ENCODE measurements at regions not wholly inside any gene's neighbourhood (a gene's known extent, or its start where the extent isn't known, plus 50 kb on each side); places are given as distances from the start of the nearest gene placed in this dataset.

DNA sequence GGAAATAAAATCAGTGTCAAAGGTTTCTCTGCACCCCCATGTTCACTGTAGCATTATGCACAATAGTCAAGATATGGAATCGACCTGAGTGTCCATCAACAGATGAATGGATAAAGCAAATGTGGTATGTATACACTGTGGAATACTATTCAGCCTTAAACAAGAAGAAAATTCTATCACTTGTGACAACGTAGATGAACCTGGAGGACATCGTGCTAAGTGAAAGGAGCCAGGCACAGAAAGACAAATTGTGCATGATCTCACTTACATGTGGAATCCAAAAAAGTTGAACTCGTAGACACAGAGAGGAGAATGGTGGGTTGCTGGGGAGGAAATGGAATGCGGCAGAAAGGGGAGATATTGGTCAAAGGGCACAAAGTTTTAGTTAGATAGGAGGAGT is 136.3 kb upstream of the ESR1 start:
- no peaks in the 10 kb centered on the region for H3K36me3 Mint-ChIP-seq (ENCODE audit: low read depth)
- peaks cover 5% of the 10 kb centered on the region for H3K4me1 Mint-ChIP-seq

DNA sequence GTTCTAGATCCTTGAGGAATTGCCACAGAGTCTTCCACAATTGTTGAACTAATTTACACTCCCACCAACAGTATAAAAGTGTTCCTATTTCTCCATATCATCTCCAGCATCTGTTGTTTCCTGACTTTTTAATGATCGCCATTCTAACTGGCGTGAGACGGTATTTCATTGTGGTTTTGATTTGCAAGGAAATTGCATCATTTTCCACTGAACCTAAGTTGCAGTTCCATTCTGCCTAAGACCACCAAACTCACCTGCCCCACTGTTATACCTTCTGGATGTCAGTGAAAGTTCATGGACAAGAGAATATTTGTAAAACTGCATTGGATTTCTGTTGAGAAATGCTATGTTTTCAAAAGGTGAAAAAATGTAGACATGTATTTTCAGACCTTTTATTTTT is 132.9 kb upstream of the ESR1 start:
- Mint-ChIP-seq H3K9me3 (no peaks in the 10 kb centered on the region), H3K27ac (no peak overlapping the region), H3K4me1 (peaks cover 5% of the 10 kb centered on the region), H3K4me3 (no peak overlapping the region), H3K27me3 (peaks cover 3% of the 10 kb centered on the region), H3K36me3 (ENCODE audit: low read depth) (no peaks in the 10 kb centered on the region)
- no peak for ATAC-seq (replicated peaks)

More for the DNA sequence above, 136.3 kb upstream of the ESR1 start:
- Mint-ChIP-seq H3K27ac (no peak overlapping the region), H3K9me3 (no peaks in the 10 kb centered on the region), H3K4me3 (no peak overlapping the region), H3K27me3 (peaks cover 18% of the 10 kb centered on the region)
- no peak for ATAC-seq (replicated peaks)

DNA sequence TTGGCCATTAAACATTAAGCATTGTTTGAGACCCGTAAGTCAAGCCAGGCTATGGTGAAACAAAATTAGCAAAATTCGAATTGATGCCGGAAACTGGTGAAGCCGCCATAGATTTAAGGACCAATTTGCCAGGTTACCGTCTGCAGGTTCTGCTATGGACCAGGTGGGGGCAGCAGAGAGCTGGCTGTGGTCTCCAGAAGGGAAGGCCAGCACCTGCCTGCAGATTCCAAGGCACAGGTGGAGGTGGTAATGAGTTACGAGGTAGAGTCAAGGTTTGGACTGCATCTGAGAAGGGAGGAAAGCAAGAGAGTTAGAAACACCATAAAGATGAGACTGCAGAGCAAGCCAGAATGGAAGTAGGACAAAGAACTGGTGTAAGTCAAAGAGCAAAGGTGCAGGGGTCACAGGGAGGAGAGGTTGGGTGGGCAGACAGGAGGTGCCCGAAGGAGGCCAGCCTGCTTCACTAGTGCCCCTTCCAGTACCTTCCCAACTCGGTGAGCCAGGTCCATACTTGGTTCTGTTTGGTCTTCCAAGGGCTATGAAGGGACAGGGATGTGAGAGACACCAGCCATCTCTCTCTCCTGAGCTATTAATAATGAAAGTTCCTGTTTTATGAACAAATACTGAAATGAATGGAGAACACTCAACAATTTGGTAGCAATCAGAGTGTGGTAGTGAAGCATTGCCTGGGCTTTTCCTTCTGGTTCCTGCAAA is 131.6 kb upstream of the ESR1 start:
- no peak overlapping the region for H3K27ac Mint-ChIP-seq
- no peak overlapping the region for H3K4me3 Mint-ChIP-seq
- ATAC-seq (replicated peaks), result peak; percentile 68
- peaks cover 3% of the 10 kb centered on the region for H3K27me3 Mint-ChIP-seq
- H3K4me1 Mint-ChIP-seq, result peaks cover 5% of the 10 kb centered on the region
- no peaks in the 10 kb centered on the region for H3K36me3 Mint-ChIP-seq (ENCODE audit: low read depth)
- H3K9me3 Mint-ChIP-seq, result no peaks in the 10 kb centered on the region

DNA sequence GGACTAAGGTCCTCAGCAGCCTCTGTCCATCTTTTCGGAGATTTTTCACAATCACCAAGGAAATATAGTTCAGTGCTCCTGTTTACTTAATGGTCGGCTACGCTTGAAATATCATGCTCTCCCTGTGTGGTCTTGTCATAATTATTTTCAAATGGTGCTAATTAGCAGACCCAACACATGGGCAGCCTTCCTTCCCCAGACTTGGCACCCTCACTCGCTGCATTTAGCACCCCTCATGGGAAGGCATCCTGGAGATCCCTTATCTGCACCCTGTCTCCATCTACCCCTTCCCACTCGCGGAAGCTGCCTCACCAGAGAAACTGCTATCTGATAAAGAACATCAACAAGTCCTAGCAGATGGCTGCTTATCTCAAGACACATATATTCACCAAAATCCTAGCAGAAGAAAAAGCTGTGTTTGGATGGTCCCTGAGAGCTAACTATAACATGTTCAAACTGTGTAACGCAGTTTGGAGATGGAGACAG is 131.0 kb upstream of the ESR1 start:
- Mint-ChIP-seq H3K4me3 (no peak overlapping the region), H3K9me3 (no peaks in the 10 kb centered on the region), H3K27ac (no peak overlapping the region), H3K27me3 (no peaks in the 10 kb centered on the region), H3K4me1 (peaks cover 5% of the 10 kb centered on the region), H3K36me3 (ENCODE audit: low read depth) (no peaks in the 10 kb centered on the region)
- no peak for ATAC-seq (replicated peaks)

DNA sequence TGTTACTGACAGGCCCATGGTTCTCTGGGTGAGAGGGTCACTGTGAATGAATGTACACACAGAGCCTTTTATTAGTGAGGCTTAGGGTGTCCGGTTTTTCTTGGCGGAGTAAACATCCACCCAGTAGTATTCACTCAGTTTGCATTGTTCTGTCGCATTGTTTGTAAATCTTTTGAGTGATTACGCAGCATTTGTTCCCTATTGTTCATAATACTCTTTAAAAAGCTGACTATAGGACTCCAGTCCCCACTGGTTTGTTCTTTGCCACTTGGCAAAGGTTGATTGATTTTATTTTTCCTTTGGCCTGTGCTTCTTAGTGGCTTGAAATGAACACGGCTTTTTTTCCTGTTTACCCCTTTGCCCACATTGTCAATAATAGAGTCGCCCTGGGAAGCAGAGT is 130.1 kb upstream of the ESR1 start:
- H3K9me3 Mint-ChIP-seq, result no peaks in the 10 kb centered on the region
- no peaks in the 10 kb centered on the region for H3K36me3 Mint-ChIP-seq (ENCODE audit: low read depth)
- peaks cover 5% of the 10 kb centered on the region for H3K4me1 Mint-ChIP-seq
- ATAC-seq (replicated peaks), result no peak
- no peak overlapping the region for H3K27ac Mint-ChIP-seq
- no peaks in the 10 kb centered on the region for H3K27me3 Mint-ChIP-seq
- no peak overlapping the region for H3K4me3 Mint-ChIP-seq

DNA sequence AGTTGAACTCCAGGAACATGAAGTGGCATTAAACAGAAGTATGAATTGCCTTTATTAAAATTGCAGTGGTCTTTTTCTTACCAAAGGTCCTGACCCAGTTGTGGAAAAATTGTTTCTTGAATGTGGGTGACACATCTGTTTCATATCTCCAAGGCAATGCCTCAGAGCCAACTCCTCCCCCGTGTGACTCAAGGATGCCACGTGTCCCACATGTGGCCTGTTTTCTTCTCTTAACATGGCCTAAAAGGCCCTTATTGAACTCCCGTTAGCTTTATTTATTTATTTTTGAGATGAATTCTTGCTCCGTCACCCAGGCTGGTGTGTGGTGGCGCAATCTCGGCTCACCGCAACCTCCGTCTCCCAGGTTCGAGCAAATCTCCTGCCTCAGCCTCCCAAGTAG is 128.4 kb upstream of the ESR1 start:
- no peak overlapping the region for H3K4me3 Mint-ChIP-seq
- peak; percentile 81 for ATAC-seq (replicated peaks)
- no peak overlapping the region for H3K27ac Mint-ChIP-seq
- H3K4me1 Mint-ChIP-seq, result peaks cover 5% of the 10 kb centered on the region
- H3K9me3 Mint-ChIP-seq, result no peaks in the 10 kb centered on the region
- no peaks in the 10 kb centered on the region for H3K36me3 Mint-ChIP-seq (ENCODE audit: low read depth)
- H3K27me3 Mint-ChIP-seq, result peaks cover 6% of the 10 kb centered on the region

DNA sequence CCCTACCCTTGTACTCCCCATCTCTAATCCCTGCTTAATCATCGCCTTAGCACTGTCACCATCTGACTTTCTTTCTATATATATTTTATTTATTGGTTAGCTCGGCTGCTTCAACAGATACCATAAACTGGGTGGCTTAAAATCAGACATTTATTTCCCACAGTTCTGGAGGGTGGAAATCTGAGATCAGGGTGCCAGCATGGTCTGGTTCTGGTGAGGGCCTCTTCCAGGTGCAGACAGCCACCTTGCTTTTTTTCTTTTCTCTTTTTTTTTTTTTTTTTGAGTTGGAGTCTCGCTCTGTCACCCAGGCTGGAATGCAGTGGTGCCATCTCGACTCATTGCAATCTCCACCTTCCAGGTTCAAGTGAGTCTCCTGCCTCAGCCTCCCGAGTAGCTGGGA is 127.5 kb upstream of the ESR1 start:
- Mint-ChIP-seq H3K27ac (no peak overlapping the region), H3K9me3 (no peaks in the 10 kb centered on the region), H3K4me1 (peaks cover 5% of the 10 kb centered on the region), H3K4me3 (no peak overlapping the region), H3K27me3 (peaks cover 7% of the 10 kb centered on the region), H3K36me3 (ENCODE audit: low read depth) (no peaks in the 10 kb centered on the region)
- ATAC-seq (replicated peaks), result no peak

DNA sequence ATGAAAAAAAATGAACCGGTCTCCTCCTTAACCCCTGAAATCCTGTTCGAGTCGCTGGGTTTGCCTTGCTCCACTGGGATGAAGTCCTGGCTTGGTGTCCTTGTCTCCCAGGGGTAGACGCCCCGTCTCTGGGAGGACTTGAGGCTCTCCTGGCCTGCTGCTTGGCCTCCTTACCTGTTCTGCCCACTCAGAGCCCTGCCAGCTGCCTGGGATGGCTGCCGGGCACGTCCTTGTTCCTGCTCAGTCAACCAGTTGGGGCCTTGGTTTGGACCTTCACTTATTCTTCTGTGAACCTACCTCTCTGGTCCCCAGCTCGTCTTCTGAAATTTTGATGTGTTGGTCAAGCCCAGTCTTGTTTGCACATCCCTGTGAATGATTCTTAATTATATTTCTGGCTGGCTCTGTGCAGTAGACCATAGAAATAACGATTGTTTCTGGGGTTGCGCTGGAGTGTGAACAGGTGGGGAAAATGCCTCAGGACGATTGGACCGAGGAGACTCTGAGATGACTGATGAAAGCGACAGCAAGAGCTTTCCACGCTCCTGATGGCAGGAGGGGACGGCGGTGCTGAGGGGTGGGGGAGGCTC is 126.5 kb upstream of the ESR1 start:
- no peaks in the 10 kb centered on the region for H3K36me3 Mint-ChIP-seq (ENCODE audit: low read depth)
- no peaks in the 10 kb centered on the region for H3K9me3 Mint-ChIP-seq
- no peak overlapping the region for H3K4me3 Mint-ChIP-seq
- no peak overlapping the region for H3K27ac Mint-ChIP-seq
- no peak for ATAC-seq (replicated peaks)
- H3K4me1 Mint-ChIP-seq, result peaks cover under 1% of the 10 kb centered on the region
- H3K27me3 Mint-ChIP-seq, result peaks cover 7% of the 10 kb centered on the region

DNA sequence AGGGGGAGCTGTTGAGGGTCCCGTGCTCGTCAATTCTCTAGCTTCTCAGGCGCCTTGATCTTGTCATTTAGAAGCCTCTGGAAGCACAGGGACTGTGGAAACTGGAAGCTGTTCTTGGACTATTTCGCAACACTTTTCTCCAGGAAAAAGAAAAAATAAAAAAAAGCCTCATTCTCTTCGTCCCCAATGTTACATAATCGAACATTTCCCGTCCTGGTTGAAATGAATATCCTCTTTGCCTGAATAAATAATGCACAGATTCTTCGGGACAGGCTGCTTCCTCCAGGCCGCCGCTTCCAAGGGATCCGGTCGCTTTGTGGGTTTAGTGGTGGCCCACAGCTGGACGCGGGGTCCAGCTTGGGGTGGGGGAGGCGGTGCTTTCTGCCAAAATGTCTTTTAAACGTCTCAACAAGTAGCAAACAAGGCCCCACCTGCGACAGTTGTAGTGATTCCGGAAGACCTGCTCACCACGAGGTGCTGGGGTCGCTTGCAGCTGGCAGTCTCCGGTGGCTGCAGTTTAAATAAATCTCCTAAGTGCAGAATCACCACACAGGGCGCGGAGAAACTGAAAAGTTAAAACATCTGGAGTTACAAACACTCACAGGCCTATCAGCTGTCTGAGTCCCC is 125.9 kb upstream of the ESR1 start:
- Mint-ChIP-seq H3K27me3 (peaks cover 7% of the 10 kb centered on the region), H3K4me1 (no peaks in the 10 kb centered on the region), H3K36me3 (ENCODE audit: low read depth) (no peaks in the 10 kb centered on the region), H3K27ac (no peak overlapping the region), H3K4me3 (no peak overlapping the region), H3K9me3 (no peaks in the 10 kb centered on the region)
- ATAC-seq (replicated peaks), result no peak

DNA sequence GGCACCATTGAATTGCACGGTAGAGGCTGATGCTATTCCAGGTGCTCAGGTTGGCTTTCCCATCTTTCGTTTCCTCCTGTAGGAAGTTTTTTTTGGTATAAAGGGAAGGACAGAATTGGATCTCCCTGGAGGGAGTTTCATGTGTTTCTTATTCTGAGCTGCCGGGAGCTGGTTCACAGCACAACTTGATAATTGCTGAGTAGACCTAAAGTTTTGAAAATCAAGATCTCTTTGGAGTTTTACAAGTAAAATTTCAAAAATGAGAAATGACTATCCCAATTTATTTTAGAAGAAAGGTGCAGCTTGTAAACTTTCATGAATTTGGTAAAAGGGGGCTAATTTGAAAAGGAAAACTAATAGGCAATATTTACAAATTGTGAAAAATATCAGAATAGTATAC is 125.2 kb upstream of the ESR1 start:
- ATAC-seq (replicated peaks), result no peak
- H3K9me3 Mint-ChIP-seq, result no peaks in the 10 kb centered on the region
- peaks cover 11% of the 10 kb centered on the region for H3K27me3 Mint-ChIP-seq
- no peaks in the 10 kb centered on the region for H3K36me3 Mint-ChIP-seq (ENCODE audit: low read depth)
- H3K4me1 Mint-ChIP-seq, result no peaks in the 10 kb centered on the region
- H3K27ac Mint-ChIP-seq, result no peak overlapping the region
- H3K4me3 Mint-ChIP-seq, result no peak overlapping the region

DNA sequence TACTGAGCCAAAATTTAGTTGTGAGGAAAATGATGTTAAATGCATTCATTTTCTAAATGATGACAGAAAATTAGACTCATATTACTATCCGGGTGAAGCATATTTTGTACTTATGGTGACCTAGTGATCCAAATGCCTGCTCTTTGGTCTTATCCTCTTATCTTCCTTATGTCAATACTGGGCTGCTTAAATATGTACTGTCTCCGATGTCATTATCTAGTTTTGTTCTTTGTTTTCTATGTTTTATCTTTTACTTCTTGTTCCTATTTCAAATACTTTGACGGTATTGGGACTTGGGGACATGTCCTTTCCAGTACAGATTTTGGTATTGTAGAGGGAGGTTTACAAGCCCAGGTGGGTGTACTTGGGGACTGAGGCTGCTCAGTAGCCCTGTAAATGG is 124.6 kb upstream of the ESR1 start:
- H3K4me3 Mint-ChIP-seq, result no peak overlapping the region
- peaks cover 11% of the 10 kb centered on the region for H3K27me3 Mint-ChIP-seq
- H3K36me3 Mint-ChIP-seq (ENCODE audit: low read depth), result no peaks in the 10 kb centered on the region
- ATAC-seq (replicated peaks), result no peak
- H3K9me3 Mint-ChIP-seq, result no peaks in the 10 kb centered on the region
- no peaks in the 10 kb centered on the region for H3K4me1 Mint-ChIP-seq
- H3K27ac Mint-ChIP-seq, result no peak overlapping the region

DNA sequence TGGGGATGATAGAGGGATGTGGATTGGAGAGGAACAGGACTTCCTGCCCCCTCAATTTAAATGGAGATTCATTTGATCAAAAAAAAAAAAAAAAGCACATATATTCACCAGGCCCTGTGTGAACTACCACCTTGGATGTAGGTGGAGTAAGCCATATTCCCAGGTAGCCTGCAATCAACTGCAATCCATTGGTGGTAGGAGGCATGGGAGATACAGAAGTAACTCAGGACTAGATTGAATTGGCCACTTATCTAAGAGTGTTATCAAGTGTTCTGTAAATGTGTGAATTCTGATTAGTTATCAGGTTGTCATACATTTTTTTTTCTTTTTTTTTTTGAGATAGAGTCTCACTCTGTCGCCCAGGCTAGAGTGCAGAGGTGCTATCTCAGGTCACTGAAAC is 124.1 kb upstream of the ESR1 start:
- Mint-ChIP-seq H3K4me1 (no peaks in the 10 kb centered on the region), H3K4me3 (no peak overlapping the region), H3K36me3 (ENCODE audit: low read depth) (no peaks in the 10 kb centered on the region), H3K27me3 (peaks cover 11% of the 10 kb centered on the region), H3K27ac (no peak overlapping the region), H3K9me3 (no peaks in the 10 kb centered on the region)
- no peak for ATAC-seq (replicated peaks)

DNA sequence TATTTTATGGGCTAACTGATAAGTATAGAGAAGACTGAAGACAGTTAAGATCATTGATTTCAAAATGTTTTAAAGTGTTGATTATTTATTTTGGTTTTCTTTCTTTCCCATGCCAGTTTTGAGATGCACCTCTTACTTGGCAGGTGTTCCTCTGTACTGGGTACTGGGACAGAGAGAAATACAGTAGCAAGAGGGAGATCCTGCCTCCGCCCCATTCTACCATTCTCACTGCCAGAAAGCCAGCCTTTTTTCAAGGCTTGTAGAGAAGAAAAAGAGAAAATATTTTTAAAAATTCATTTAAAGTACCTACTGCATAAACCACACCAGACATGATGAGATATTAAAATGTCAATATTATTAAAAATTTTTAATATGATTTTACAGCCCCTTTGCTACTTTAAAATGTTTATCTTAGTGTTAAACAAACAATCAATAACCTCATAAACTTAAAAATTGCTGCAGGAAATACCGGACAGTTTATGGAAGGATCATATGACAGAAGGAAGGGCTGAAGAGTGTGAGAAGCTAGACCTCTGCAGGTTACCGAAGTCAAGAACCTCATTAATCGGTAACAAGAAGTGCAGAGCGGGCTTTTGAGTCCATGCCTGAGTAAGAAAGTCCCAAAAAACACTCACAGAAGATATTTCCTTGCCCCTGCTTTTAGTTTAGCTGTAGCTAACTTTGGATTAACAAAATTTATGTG is 117.8 kb upstream of the ESR1 start:
- Mint-ChIP-seq H3K27me3 (peaks cover 4% of the 10 kb centered on the region), H3K27ac (no peak overlapping the region), H3K4me3 (peak overlapping the region; percentile 73), H3K9me3 (no peaks in the 10 kb centered on the region), H3K4me1 (peaks cover 15% of the 10 kb centered on the region), H3K36me3 (ENCODE audit: low read depth) (no peaks in the 10 kb centered on the region)
- no peak for ATAC-seq (replicated peaks)

DNA sequence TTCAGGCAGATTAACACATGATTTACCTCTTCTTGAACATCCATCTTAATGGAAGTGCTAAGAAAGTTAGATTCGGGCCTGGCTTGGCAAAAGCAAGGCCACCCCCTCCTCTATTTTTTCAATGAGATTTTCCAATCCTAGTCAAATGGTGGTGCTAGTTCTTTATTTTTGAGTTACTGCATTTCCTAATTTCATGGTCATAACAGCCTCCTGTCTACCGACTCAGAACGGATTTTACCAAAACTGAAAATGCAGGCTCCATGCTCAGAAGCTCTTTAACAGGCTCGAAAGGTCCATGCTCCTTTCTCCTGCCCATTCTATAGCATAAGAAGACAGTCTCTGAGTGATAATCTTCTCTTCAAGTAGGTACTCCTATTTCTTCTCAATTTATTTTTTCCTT is 117.2 kb upstream of the ESR1 start:
- Mint-ChIP-seq H3K9me3 (no peaks in the 10 kb centered on the region), H3K27me3 (peaks cover 4% of the 10 kb centered on the region), H3K4me3 (peak overlapping the region; percentile 73), H3K27ac (peak overlapping the region; percentile 68), H3K36me3 (ENCODE audit: low read depth) (no peaks in the 10 kb centered on the region), H3K4me1 (peaks cover 15% of the 10 kb centered on the region)
- ATAC-seq (replicated peaks), result peak; percentile 20
